Cardiac fibroblast (primary cell): ENCODE measurements at regions not wholly inside any gene's neighbourhood (a gene's known extent, or its start where the extent isn't known, plus 50 kb on each side); places are given as distances from the start of the nearest gene placed in this dataset.

Experiments used
- DNase-seq, 2 donors: peaks; one replicate each; pipeline versions ENCODE4 v3.0.0 to v3.0.0-alpha.2; 2010; ENCODE audit warnings: low read depth in 2 of 2
- H3K4me3 ChIP-seq, 2 donors: replicated peaks in 1 of 2; 1 replicate in 1 of 2; 2 replicates in 1 of 2; pipeline ENCODE4 v1.5.1; 2011; ENCODE audit warnings: low read depth in 2 of 2, low read length in 2 of 2, mild to moderate bottlenecking in 2 of 2, moderate library complexity in 1 of 2
- TF ChIP-seq, protein P1 (sequence below): IDR thresholded peaks from one replicate; pipeline ENCODE4 v1.5.1; 2011; ENCODE audit warnings: low read depth, mild to moderate bottlenecking, low read length, inconsistent platforms

DNA sequence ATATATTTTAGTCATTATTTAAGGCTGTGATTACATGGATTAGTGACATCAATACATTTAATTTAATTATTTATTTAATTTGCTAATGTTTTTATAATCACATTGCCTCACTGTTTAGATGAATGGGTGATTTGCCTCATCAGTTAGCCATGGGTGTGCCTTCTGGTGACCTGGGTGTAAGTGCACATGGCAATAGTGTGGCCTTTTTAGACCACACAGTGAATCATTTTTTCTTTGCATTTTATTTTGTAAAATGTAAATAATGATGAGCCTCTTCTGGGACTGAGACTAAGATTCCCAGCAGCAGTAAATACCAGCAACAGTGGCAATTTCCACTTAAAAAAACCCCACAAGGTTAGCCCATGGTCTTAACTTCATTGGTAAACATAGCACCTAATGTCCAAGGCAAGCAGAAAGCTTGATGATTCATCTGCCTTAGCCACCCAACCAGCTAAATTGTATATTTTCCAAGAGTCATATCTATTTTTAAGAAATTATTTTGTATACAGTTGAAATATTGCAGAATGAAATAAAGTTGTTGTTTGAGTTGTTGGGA lies 235.9 kb upstream of the NOVA1 start:
- TF ChIP-seq, protein P1, sequence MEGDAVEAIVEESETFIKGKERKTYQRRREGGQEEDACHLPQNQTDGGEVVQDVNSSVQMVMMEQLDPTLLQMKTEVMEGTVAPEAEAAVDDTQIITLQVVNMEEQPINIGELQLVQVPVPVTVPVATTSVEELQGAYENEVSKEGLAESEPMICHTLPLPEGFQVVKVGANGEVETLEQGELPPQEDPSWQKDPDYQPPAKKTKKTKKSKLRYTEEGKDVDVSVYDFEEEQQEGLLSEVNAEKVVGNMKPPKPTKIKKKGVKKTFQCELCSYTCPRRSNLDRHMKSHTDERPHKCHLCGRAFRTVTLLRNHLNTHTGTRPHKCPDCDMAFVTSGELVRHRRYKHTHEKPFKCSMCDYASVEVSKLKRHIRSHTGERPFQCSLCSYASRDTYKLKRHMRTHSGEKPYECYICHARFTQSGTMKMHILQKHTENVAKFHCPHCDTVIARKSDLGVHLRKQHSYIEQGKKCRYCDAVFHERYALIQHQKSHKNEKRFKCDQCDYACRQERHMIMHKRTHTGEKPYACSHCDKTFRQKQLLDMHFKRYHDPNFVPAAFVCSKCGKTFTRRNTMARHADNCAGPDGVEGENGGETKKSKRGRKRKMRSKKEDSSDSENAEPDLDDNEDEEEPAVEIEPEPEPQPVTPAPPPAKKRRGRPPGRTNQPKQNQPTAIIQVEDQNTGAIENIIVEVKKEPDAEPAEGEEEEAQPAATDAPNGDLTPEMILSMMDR: no peak
- DNase-seq: no peak

DNA sequence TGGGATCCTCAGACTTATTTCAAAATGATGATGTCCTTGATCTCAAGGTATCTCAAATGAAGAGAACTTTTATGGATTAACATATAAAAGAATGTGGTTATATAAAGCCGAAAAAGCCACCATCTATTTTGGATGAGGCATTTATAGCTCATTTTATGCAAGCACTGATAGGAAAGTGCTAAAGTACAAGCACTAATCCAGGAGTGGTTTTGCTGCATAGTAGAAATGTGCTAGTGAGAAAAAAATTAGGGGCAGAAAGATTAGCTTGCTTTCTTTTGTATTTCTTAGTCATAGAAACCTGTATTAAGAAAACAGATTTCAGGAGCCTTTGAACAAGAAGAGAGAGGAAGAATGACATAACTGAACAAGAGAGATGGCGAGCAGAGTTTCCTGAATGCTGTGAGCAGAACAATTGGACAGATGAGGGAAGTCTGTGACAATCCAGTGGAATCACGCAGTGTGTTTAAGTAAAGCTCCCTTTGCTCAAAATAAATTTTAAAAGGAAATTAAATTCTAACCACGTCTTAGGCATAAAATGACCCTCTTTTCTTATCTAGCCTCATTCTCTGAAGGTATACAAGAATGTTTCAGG lies 238.2 kb upstream of the NOVA1 start:
- H3K4me3 ChIP-seq: no peak overlapping the region
- peak in 1 of 2 donors; percentile 27 for DNase-seq
- TF ChIP-seq, protein P1: no peak

More for the DNA sequence above, 235.9 kb upstream of the NOVA1 start:
- no peak overlapping the region for H3K4me3 ChIP-seq

DNA sequence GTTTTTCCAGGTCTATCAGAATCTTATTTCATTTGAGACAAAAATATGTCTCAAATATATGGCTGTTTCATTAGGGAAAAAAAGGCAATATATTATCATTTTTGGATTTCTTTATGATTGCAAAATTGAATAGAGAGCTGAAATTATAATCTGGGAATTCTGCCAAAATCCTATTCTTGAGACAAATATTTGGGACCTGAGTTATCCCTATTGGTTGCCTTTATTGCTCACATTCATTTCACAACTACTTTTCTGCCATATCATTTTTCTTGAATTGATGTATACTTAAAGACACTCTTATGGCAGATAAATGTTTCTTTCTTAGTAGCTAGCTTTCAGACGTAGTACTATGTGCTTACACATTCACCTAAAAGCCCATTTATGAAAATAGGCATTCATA lies 241.6 kb upstream of the NOVA1 start:
- peak; percentile 41 to 51 for DNase-seq

DNA sequence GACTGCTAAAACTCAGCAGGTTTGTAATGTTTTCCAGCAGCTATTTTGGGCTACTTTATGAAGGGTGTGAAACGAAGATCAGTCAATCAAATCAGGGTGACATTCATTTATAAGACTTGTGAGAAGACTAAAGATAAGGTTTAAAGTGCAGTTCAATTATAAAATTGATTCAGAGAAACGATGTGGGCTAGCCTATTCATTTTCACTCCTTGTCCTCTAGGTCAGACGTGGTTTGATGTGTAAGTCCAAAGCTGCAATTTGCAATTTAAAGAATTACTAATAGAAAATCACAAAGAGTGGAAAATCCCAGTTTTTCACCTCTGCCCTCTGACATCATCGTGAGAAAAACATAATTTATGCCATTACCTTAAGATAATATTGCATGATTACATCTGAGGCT lies 243.5 kb upstream of the NOVA1 start:
- TF ChIP-seq, protein P1: no peak
- H3K4me3 ChIP-seq: no peak overlapping the region
- peak; percentile 31 to 67 for DNase-seq

More for the DNA sequence above, 241.6 kb upstream of the NOVA1 start:
- H3K4me3 ChIP-seq: no peak overlapping the region
- TF ChIP-seq, protein P1: no peak

DNA sequence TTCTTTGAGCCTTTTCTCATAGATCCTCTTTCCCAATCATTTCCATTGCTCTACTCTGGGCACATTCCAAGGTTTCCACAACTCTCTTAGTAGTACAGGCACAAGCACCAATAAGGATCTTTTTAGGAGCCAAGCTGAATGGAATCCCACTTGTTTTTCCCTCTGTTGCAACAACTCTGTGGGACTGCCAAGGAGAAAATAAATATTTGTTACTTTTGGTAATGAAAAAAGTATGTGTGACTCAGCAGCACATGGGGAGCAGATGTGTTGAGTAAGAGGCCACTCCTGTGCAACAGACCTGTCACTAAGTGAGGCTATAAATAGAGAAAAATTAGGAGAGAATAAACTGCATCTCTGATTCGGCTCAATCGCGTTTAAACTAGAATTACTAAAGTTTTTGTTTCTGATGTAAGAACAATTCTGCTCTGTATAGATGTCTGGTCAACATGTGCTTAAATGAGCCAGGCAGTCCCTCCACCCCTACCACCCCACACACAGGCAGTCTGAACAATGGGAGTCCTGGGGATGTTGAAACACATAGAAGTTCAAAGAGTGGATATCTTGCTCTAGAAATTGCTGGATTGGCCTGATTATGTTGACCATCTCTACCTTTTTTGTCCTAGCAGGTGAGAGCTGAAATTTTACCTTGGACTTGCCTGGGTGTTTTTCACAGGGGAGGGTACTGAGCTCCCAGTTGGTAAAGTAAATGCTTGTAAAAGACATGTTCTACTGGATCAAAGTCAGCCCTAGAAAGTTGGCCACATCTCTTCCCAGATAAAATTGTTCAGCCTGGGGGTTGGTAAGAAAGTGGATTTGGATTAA lies 244.3 kb upstream of the NOVA1 start:
- TF ChIP-seq, protein P1: no peak
- no peak overlapping the region for H3K4me3 ChIP-seq
- DNase-seq: peak; percentile 97 to 99

DNA sequence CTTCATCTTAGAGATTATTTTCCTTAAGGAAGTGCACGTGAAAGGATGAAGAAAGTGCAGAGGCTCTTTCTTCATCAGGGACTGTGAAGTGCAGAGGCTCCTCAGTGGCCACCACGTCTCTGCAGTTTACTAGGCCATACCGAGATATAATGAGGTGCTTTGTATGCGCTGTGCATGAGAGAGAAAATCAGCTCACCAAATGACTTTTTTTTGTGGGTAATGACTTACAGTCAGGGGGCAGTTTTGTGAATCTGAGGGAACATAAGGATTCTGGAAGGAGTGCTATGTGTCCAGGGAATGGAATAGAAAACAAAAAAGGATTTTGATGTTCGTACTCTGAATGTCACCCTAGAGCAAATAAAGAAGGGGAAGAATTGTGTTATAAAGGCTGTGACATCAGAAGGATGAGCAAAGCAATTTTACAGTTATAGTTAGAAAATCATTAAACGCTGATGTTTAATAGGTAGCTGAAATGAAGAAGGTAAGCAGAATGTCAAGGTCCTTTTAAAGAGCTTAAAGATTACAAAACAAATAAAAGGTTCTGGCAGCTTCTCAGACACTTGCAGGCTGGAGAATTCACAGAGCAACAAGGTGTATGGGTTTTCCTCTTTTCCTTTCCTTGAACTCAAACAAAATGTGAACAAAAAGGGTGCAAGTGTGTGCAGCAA lies 247.5 kb upstream of the NOVA1 start:
- TF ChIP-seq, protein P1: no peak

More for the DNA sequence above, 247.5 kb upstream of the NOVA1 start:
- no peak for DNase-seq
- H3K4me3 ChIP-seq: no peak overlapping the region
